Fibroblast of lung (primary cell): ENCODE measurements at regions not wholly inside any gene's neighbourhood (a gene's known extent, or its start where the extent isn't known, plus 50 kb on each side); places are given as distances from the start of the nearest gene placed in this dataset.

Experiments used
- EZH2 ChIP-seq: IDR thresholded peaks from 2 replicates; pipeline ENCODE4 v1.5.1; 2012; ENCODE audit warnings: low read length, control low read depth, mild to moderate bottlenecking; ENCODE audit errors: missing control alignments
- TF ChIP-seq, protein P1 (sequence below), 2 donors: IDR thresholded peaks in 1 of 2; conservative IDR thresholded peaks in 1 of 2; 1 replicate in 1 of 2; 2 replicates in 1 of 2; pipeline ENCODE4 v1.5.1; 2011 to 2012; ENCODE audit warnings: low read length in 2 of 2, control low read depth in 1 of 2, inconsistent platforms in 1 of 2, low read depth in 1 of 2, mild to moderate bottlenecking in 1 of 2

- TF ChIP-seq, protein P1, sequence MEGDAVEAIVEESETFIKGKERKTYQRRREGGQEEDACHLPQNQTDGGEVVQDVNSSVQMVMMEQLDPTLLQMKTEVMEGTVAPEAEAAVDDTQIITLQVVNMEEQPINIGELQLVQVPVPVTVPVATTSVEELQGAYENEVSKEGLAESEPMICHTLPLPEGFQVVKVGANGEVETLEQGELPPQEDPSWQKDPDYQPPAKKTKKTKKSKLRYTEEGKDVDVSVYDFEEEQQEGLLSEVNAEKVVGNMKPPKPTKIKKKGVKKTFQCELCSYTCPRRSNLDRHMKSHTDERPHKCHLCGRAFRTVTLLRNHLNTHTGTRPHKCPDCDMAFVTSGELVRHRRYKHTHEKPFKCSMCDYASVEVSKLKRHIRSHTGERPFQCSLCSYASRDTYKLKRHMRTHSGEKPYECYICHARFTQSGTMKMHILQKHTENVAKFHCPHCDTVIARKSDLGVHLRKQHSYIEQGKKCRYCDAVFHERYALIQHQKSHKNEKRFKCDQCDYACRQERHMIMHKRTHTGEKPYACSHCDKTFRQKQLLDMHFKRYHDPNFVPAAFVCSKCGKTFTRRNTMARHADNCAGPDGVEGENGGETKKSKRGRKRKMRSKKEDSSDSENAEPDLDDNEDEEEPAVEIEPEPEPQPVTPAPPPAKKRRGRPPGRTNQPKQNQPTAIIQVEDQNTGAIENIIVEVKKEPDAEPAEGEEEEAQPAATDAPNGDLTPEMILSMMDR (conservative IDR thresholded peaks at IDR 0.05 in 1 of 2, IDR thresholded peaks at IDR 0.05 in 1 of 2; ENCODE audit: low read depth in 1 of 2, low read length in 2 of 2) = no peak
- no peak for TF ChIP-seq EZH2
Observed at GRCh38 chr12:18825138-18825537, 87.2 kb downstream of the CAPZA3 start.
